GM18507 (cell line): ENCODE measurements at regions not wholly inside any gene's neighbourhood (a gene's known extent, or its start where the extent isn't known, plus 50 kb on each side); places are given as distances from the start of the nearest gene placed in this dataset.

ENCODE experiments used
- DNase-seq: peaks from one replicate; pipeline ENCODE4 v3.0.0; 2011; ENCODE audit warnings: low read depth; ENCODE audit not compliant: insufficient read length; ENCODE audit errors: extremely low spot score
- FAIRE-seq: peaks from 2 replicates; lab custom pipeline; 2011; peaks lifted over from hg19 to GRCh38; lab: Jason Lieb, UNC

DNA sequence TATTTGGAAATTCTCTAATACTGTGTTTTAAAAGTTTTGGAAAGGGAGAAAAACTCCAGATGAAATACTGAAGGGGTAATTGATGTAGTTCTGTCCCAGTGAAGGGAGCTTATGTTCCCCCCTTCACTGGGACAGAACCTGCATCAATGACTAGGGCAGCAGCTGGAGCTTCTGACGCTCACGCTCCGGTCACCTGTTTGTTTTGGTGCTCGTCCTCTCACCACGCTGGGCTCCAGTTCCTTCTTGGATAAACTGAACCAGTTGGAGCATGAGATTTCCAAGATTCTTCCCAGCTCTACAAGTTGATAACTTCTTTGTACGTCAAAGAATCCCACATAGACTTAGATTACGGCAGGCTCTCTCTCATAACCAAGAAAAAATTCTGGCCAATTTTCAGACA lies 51.4 kb upstream of the HNRNPU start:
- FAIRE-seq (no peak), DNase-seq (no peak)

DNA sequence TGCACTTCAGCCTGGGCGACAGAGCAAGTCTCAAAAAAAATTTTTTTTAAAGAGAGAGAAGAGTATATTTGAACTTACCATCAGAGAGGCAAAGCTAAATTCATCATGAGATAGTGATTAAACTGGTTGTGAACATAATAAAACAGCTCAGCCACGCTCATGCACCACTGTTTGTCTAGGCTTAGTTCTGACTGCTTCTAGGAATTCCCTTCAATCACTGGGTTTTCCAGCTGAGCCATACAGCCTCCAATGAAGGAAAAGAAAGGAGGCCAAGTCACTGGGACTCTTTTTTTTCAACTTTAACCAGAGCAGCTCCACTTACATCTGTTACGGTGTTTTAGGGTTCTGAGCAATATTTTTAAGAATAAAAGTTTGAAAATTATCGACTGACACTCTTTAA lies 50.4 kb upstream of the HNRNPU start:
- DNase-seq, result no peak
- no peak for FAIRE-seq
